ENCODE measurements at regions not wholly inside any gene's neighbourhood (a gene's known extent, or its start where the extent isn't known, plus 50 kb on each side); places are given as distances from the start of the nearest gene placed in this dataset.

DNA sequence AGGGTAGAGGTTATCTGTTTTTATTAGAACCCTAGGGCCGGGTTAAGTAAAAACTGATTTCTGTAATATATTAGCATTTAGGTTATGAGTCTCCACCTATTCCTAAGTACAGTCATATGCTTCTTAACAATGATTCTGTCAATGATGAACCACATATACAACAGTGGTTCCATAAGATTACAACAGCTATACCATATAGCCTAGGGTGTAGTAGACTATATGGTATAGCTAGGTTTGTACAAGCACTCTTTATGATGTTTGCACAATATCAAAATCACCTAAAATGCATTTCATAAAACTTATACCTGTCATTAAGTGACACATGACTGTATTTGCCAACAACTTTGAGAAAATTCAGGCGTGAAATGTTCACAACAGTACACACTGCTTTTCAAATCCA is 110.6 kb downstream of the RPL10L start:
- no peak overlapping the region for H3K4me2 ChIP-seq (ENCODE audit: insufficient read depth, low read length)
- ChIA-PET POLR2A (no interaction called here), CTCF (no interaction called here)
- H3K9me1 ChIP-seq (replicated peaks; ENCODE audit: control insufficient read depth, extremely low read depth, insufficient read depth, low read length): no peaks in the 10 kb centered on the region
- H3K27ac ChIP-seq (ENCODE audit: insufficient read depth, low read depth, low read length): no peak overlapping the region
- no peak overlapping the region for H2AFZ ChIP-seq (ENCODE audit: low read depth, low read length)
- H4K20me1 ChIP-seq (replicated peaks; ENCODE audit: control insufficient read depth, extremely low read depth, insufficient read depth, low read length): no peaks in the 10 kb centered on the region
- no peak overlapping the region for H3K9ac ChIP-seq (replicated peaks; ENCODE audit: extremely low read depth, insufficient read depth, low read length)
- TF ChIP-seq, protein P1, sequence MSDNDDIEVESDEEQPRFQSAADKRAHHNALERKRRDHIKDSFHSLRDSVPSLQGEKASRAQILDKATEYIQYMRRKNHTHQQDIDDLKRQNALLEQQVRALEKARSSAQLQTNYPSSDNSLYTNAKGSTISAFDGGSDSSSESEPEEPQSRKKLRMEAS (IDR thresholded peaks at IDR 0.05; ENCODE audit: insufficient read depth, insufficient read length): no peak
- TF ChIP-seq JUN (IDR thresholded peaks at IDR 0.05; ENCODE audit: borderline replicate concordance, insufficient read depth, insufficient read length, low read depth): no peak
- TF ChIP-seq POLR2AphosphoS5 (IDR thresholded peaks at IDR 0.05; ENCODE audit: insufficient read depth, low read depth, low read length): no peak
- TF ChIP-seq FOS (IDR thresholded peaks at IDR 0.05; ENCODE audit: borderline replicate concordance, insufficient read depth, low read length): no peak
- no peak for TF ChIP-seq POLR2A (IDR thresholded peaks at IDR 0.05; ENCODE audit: low read depth, low read length)
- TF ChIP-seq EZH2 (IDR thresholded peaks at IDR 0.05; ENCODE audit: borderline replicate concordance, low read depth, low read length, severe bottlenecking): no peak
- TF ChIP-seq GATA2 (IDR thresholded peaks at IDR 0.05; ENCODE audit: insufficient read depth, insufficient read length, low read depth, low read length): no peak
- TF ChIP-seq, protein P2, sequence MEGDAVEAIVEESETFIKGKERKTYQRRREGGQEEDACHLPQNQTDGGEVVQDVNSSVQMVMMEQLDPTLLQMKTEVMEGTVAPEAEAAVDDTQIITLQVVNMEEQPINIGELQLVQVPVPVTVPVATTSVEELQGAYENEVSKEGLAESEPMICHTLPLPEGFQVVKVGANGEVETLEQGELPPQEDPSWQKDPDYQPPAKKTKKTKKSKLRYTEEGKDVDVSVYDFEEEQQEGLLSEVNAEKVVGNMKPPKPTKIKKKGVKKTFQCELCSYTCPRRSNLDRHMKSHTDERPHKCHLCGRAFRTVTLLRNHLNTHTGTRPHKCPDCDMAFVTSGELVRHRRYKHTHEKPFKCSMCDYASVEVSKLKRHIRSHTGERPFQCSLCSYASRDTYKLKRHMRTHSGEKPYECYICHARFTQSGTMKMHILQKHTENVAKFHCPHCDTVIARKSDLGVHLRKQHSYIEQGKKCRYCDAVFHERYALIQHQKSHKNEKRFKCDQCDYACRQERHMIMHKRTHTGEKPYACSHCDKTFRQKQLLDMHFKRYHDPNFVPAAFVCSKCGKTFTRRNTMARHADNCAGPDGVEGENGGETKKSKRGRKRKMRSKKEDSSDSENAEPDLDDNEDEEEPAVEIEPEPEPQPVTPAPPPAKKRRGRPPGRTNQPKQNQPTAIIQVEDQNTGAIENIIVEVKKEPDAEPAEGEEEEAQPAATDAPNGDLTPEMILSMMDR (IDR thresholded peaks at IDR 0.05; ENCODE audit: extremely low read depth in 1 of 2, insufficient read depth in 1 of 2, low read depth in 1 of 2, low read length in 2 of 2): no peak
- no peak for TF ChIP-seq MYC (IDR thresholded peaks at IDR 0.05; ENCODE audit: low read depth, low read length)
- no peaks in the 10 kb centered on the region for H3K79me2 ChIP-seq (ENCODE audit: control insufficient read depth, insufficient read depth, low read length)
- intact Hi-C loops (cut with micrococcal nuclease): no loop called here
- H3K9me3 ChIP-seq (replicated peaks; ENCODE audit: control insufficient read depth, insufficient read depth, low read length): no peaks in the 10 kb centered on the region
- dilution Hi-C loops (cut with MboI; ENCODE audit: extremely low pct_ligation_motif_present, low sequenced_read_pairs): no loop called here
- no peaks in the 10 kb centered on the region for H3K36me3 ChIP-seq (ENCODE audit: control insufficient read depth in 2 of 2, extremely low read depth in 1 of 2, insufficient read depth in 2 of 2, low read length in 2 of 2)
- no peak for DNase-seq (ENCODE audit: low read depth, low spot score)
- no peak overlapping the region for H3K4me3 ChIP-seq (replicated peaks in 1 of 3; ENCODE audit: insufficient read depth in 1 of 3, low read depth in 1 of 3, low read length in 3 of 3)
- FAIRE-seq: no peak
- no TSS peak for BruUV-seq (replicated peaks)
- H3K4me1 ChIP-seq (ENCODE audit: control insufficient read depth, extremely low read depth, insufficient read depth, low read length): no peaks in the 10 kb centered on the region
- H3K27me3 ChIP-seq (ENCODE audit: control insufficient read depth in 2 of 2, insufficient read depth in 2 of 2, low read length in 2 of 2): no peaks in the 10 kb centered on the region
